ENCODE measurements at regions not wholly inside any gene's neighbourhood (a gene's known extent, or its start where the extent isn't known, plus 50 kb on each side); places are given as distances from the start of the nearest gene placed in this dataset.

DNA sequence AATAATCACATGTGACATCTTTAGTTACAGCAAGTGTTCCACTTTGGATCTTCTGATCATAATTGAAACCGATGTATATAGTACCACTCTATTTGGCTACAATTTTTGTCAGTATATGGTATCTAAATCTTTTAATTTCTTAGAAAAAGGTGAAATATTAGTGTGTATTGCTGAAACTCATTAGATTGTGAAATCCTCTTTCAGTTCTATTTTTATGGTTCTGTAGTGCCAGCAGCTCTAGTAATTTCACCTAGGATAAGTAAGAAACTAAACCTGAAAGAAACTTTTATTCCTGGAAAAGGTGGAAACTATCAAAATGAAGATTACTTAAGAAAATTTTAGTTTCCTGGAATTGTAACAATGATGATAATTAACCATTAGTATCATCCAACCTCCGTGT lies 370.9 kb downstream of the NNT start:
- CTCF ChIA-PET: no interaction called here
- no peak overlapping the region for H3K27ac ChIP-seq
- no peaks in the 10 kb centered on the region for H3K4me1 ChIP-seq
- no peak overlapping the region for H3K4me2 ChIP-seq
- POLR2A ChIA-PET: no interaction called here
- WGBS (ENCODE audit: missing lambda C conversion rate): 0% methylated on average over 2 of the region's 2 CpGs
- no peaks in the 10 kb centered on the region for H3K9me3 ChIP-seq
- no peak for ATAC-seq
- no peak overlapping the region for H3K4me3 ChIP-seq
- no peak for DNase-seq (ENCODE audit: low read depth in 1 of 2, low spot score in 1 of 2)
- TF ChIP-seq MAX (IDR thresholded peaks at IDR 0.05): no peak
- TF ChIP-seq EHF (CRISPR knock-in tag; IDR thresholded peaks at IDR 0.05): no peak
- TF ChIP-seq ELK1 (IDR thresholded peaks at IDR 0.05; ENCODE audit: low read depth, low read length): no peak
- peak; percentile 23 for FAIRE-seq

DNA sequence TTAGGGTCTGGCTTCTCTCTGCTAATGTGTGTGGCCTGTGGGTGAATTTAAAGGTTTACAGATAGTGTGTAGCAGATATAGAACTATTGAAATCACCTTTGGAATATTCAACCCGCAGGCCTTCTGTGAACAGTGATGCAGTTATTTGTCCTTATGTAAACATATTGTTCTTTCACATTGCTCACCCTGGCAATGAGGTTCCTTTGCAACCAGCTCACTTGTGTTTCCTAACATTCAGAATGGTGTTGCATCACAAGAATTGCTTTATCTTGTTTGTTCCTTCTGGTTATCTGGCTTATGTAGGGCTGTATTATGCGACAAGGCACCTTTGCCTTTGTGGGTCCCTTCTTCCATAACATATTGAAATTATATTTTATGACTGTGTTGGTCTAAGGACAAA lies 370.3 kb downstream of the NNT start:
- DNase-seq (ENCODE audit: low read depth in 1 of 2, low spot score in 1 of 2): no peak
- H3K27ac ChIP-seq: no peak overlapping the region
- ChIA-PET CTCF (no interaction called here), POLR2A (no interaction called here)
- H3K4me2 ChIP-seq: no peak overlapping the region
- WGBS (ENCODE audit: missing lambda C conversion rate): 5% methylated on average over 2 of the region's 2 CpGs
- no peaks in the 10 kb centered on the region for H3K4me1 ChIP-seq
- no peak overlapping the region for H3K4me3 ChIP-seq
- TF ChIP-seq POLR2AphosphoS2 (conservative IDR thresholded peaks at IDR 0.05; ENCODE audit: low read length) (no peak), HOXB13 (CRISPR knock-in tag; IDR thresholded peaks at IDR 0.05; ENCODE audit: low read depth) (no peak), POLR2A (IDR thresholded peaks at IDR 0.05; ENCODE audit: low read length) (no peak), RCOR1 (IDR thresholded peaks at IDR 0.05; ENCODE audit: low read depth, low read length) (no peak), MAZ (IDR thresholded peaks at IDR 0.05; ENCODE audit: borderline replicate concordance, low read depth, low read length) (no peak), CHD2 (IDR thresholded peaks at IDR 0.05; ENCODE audit: low read length, partially characterized antibody) (no peak), RNF2 (IDR thresholded peaks at IDR 0.05; ENCODE audit: borderline replicate concordance, low read depth) (no peak), CEBPB (IDR thresholded peaks at IDR 0.05) (no peak), ZFP36 (IDR thresholded peaks at IDR 0.05; ENCODE audit: borderline replicate concordance, partially characterized antibody) (no peak), TFCP2L1 (CRISPR knock-in tag; IDR thresholded peaks at IDR 0.05) (no peak), ZNF302 (CRISPR knock-in tag; IDR thresholded peaks at IDR 0.05) (no peak), SMC3 (IDR thresholded peaks at IDR 0.05) (no peak), RARB (CRISPR knock-in tag; IDR thresholded peaks at IDR 0.05) (no peak), FOSL2 (IDR thresholded peaks at IDR 0.05) (no peak), FOSL2 (CRISPR knock-in tag; IDR thresholded peaks at IDR 0.05) (no peak), GATA3 (IDR thresholded peaks at IDR 0.05; ENCODE audit: borderline replicate concordance) (no peak), FOXS1 (CRISPR knock-in tag; IDR thresholded peaks at IDR 0.05) (no peak), RFX5 (IDR thresholded peaks at IDR 0.05) (no peak), HDAC2 (IDR thresholded peaks at IDR 0.05) (no peak), EHF (CRISPR knock-in tag; IDR thresholded peaks at IDR 0.05) (no peak), HEYL (CRISPR knock-in tag; IDR thresholded peaks at IDR 0.05) (no peak)
- FAIRE-seq: no peak
- H3K9me3 ChIP-seq: no peaks in the 10 kb centered on the region
- ATAC-seq: no peak

DNA sequence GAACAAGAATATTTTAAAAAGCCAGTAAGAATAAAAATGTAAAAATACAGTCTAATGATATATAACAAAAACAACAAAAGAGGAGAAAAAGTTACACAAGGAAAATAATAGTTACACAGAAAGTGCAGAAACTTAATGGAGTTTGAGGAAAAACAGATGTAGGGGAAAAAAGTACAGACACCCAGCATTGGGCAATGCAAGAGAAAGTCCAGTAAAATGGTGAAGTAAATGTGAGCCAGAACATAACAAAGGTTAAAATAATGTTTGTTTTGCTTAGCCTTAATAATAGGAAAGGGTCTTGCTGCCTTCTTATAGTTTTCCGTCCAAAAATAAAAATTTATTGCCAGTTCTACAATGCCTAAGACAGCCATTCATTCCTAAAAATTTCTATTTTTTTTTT lies 364.2 kb downstream of the NNT start:
- WGBS (ENCODE audit: missing lambda C conversion rate): 5% methylated on average over 1 of the region's 1 CpG
- FAIRE-seq (no peak), DNase-seq (ENCODE audit: low read depth in 1 of 2, low spot score in 1 of 2) (no peak), ATAC-seq (no peak)
- ChIA-PET POLR2A (no interaction called here), CTCF (no interaction called here)
- TF ChIP-seq FOSL2 (IDR thresholded peaks at IDR 0.05) (no peak), FOSL2 (CRISPR knock-in tag; IDR thresholded peaks at IDR 0.05) (no peak), ZFP36 (IDR thresholded peaks at IDR 0.05; ENCODE audit: borderline replicate concordance, partially characterized antibody) (no peak), PHF8 (IDR thresholded peaks at IDR 0.05; ENCODE audit: borderline replicate concordance, low read depth) (no peak), GATA3 (IDR thresholded peaks at IDR 0.05; ENCODE audit: borderline replicate concordance) (no peak), NR3C1 (IDR thresholded peaks at IDR 0.05) (no peak), ZSCAN20 (CRISPR knock-in tag; IDR thresholded peaks at IDR 0.05) (no peak), HOXB5 (CRISPR knock-in tag; IDR thresholded peaks at IDR 0.05) (no peak)
- Histone ChIP-seq H3K4me2 (no peak overlapping the region), H3K4me3 (no peak overlapping the region), H3K9me3 (no peaks in the 10 kb centered on the region), H3K4me1 (no peaks in the 10 kb centered on the region), H3K27ac (no peak overlapping the region)
